Caki2 (cell line): ENCODE measurements at regions not wholly inside any gene's neighbourhood (a gene's known extent, or its start where the extent isn't known, plus 50 kb on each side); places are given as distances from the start of the nearest gene placed in this dataset.

Experiments
- DNase-seq: peaks from one replicate; pipeline ENCODE4 v3.0.0-alpha.2; 2015; ENCODE audit warnings: low read depth
- in situ Hi-C: cut with HindIII; loops from 2 replicates; pipeline ENCODE4 v1.10.0; 2016; ENCODE audit warnings: low sequenced_read_pairs, low pct_unique_long_range_greater_than_20kb, mixed read lengths

GRCh38 chr6:135748189-135748588 is 103.3 kb upstream of the PDE7B start:
- DNase-seq: no peak
- in situ Hi-C loops: no loop called here

DNA sequence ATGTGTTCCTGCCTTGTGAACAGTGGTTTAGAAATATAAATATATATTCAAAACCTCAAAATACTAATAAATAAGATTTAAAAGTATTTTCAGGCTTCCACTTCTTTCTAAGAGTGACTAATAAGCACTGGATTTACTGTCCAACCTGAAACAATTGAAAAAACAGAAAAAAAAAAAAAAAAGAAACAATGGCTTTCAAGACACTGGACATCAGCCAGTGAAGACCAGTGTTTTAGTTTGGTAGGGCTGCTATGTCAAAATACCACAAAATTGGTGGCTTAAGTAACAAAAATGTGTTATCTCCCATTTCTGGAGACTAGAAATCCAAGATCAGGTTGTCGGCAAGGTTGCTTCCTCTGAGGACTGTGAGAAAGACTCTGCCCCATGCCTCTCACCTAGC is 101.4 kb upstream of the PDE7B start:
- DNase-seq: no peak
- in situ Hi-C loops: no loop called here

DNA sequence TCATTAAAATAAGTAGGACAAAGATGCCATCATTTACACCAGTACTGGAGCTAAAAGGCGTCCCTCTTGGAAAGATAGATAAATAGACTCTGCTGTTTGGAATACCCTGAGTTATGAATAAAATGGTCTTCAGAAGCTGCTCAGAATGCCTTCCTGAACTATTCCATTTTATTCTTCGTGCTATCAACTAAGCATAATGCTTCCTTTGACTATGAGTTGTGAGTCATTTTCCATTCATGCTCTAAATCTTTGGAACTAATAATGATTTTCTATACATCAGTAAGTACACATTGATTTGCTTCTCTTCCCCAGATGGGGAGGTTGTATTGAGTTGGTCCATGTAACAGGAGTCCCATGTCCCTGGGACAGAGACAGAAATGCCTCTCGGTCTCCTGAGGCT is 98.3 kb upstream of the PDE7B start:
- no peak for DNase-seq
- in situ Hi-C loops: no loop called here

GRCh38 chr6:135759831-135760230 is 91.7 kb upstream of the PDE7B start:
- in situ Hi-C loops: no loop called here
- DNase-seq: no peak

GRCh38 chr6:135774006-135774405 is 77.5 kb upstream of the PDE7B start:
- in situ Hi-C loops: no loop called here

GRCh38 chr6:135779213-135779612 is 72.3 kb upstream of the PDE7B start:
- DNase-seq: no peak
- in situ Hi-C loops: no loop called here

More at GRCh38 chr6:135774006-135774405, 77.5 kb upstream of the PDE7B start:
- no peak for DNase-seq

DNA sequence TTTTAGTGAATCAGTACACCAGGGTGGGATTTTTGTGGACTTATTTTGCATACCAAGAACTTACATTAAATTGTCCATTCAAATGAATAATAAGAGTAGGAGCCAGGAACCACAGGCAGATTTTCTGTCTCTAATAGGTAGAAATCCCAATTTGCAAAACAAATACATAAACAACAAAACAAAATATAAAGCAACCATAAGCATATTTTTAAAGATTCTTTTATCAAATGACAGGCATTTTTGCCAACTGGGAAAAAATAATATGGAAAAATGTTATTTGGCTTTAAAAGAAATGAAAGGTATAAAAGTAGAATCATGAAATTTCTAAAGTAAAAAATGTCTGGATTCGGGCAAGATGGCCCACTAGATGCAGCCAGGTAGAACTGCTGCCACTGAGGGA is 71.2 kb upstream of the PDE7B start:
- in situ Hi-C loops: no loop called here

DNA sequence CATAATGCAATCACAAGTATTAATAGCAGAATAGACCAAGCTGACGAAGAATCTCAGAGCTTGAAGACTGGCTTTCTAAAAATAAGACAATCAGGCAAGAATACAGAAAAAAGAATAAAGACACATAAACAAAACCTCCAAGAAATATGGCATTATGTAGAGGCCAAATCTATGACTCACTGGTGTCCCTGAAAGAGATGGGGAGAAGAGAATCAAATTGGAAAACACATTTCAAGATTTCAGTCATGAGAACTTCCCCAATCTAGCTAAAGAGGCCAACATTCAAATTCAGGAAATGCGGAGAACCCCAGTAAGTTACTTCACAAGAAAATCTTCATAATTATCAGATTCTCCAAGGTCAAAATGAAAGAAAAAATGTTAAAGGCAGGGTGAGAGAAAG is 69.0 kb upstream of the PDE7B start:
- DNase-seq: no peak
- in situ Hi-C loops: no loop called here

More for the DNA sequence above, 71.2 kb upstream of the PDE7B start:
- no peak for DNase-seq

DNA sequence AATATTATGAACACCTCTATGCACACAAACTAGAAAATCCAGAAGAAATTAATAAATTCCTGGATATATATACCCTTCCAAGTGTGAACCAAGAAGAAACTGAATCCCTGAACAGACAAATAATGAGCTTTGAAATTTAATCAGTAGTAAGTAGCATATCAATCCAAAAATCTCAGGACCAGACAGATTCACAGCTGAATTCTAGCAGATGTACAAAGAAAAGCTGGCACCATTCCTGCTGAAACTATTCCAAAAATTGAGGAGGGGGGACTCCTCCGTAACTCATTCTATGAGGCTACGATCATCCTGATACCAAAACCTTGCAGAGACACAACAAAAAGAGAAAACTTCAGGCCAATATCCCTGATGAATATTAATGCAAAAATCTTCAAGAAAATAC is 67.0 kb upstream of the PDE7B start:
- in situ Hi-C loops: no loop called here
- DNase-seq: no peak

DNA sequence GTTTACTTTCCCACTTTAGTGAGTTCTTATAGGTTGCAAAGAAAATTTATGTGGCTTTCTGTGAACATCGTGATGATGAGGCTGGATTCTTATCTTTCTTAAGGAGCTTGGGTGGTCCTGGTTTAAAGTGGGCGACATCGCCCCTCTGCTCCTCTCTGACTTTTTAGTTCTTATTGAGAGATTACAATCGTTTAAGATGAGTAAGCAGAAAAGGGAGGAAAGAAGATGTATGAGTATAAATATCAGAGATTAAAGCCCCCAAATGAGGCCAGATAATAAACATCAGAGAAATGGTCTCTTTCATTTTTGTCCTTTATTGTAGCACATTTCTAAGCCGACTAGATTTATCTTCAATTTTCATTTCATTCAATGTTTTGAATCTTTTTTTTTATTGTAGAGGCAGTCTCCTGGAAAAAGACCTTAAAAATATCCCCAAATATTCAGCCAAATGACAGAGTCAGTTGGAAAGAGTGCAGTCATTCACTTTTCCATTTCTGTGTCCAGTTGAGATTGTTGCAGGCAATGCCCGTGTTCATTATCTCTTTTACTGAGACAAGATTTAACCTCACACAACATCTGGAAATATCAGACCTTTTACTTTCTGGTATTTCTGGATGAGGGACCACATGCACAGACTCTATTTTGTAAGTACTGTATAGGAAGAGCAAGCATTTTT is 62.0 kb upstream of the PDE7B start:
- in situ Hi-C loops: no loop called here

DNA sequence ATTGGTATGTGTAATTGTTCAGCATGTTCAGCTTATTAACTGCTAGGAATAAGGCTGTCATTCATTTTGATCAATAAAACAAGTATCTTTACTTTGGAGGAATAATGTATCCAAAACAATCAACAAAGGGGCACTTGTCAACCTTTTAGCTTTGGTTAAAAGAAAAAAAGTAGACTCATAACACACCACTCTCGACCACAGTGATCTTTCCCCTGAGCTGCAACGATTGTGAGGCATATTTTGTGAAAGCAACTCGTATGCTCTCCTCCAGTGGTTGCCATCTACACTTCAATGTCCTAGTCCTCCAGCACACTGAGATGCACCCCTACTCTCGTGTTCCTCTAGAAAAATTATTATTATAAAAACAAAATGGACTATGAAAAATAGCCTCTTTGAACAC is 60.1 kb upstream of the PDE7B start:
- DNase-seq: no peak
- in situ Hi-C loops: no loop called here

More for the DNA sequence above, 62.0 kb upstream of the PDE7B start:
- no peak for DNase-seq

- in situ Hi-C loops: no loop called here
- DNase-seq: no peak
These were observed 54.7 kb upstream of the PDE7B start for GRCh38 chr6:135796643-135797305.

DNA sequence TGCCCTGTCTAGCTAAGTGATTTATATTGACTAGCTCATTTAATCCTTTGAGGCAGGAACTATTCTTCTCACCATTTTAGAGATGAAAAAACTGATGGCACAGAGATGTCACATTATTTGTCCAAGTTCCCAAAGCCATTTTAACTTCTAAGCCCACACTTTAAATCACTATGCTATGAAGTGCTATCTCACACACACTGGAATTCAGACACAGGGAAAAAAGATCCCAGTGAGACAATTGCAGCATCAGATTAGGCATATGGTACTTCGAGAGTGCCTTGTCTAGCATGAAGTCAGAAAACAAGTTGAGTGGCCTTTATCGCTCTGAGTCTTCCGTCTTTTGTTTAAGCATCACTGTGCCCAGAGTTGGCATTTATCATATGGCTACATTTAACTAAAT is 54.1 kb upstream of the PDE7B start:
- DNase-seq: no peak
- in situ Hi-C loops: no loop called here

GRCh38 chr6:135798751-135799515 is 52.6 kb upstream of the PDE7B start:
- in situ Hi-C loops: no loop called here
- DNase-seq: no peak
